ENCODE measurements at regions not wholly inside any gene's neighbourhood (a gene's known extent, or its start where the extent isn't known, plus 50 kb on each side); places are given as distances from the start of the nearest gene placed in this dataset.

- Histone ChIP-seq H3K4me3 (ENCODE audit: low read length) (no peak overlapping the region), H3K9ac (ENCODE audit: low read length) (no peak overlapping the region), H3K27ac (ENCODE audit: low read depth, low read length) (peak overlapping the region; percentile 51), H3K36me3 (ENCODE audit: control insufficient read depth, insufficient read depth, low read length) (no peaks in the 10 kb centered on the region), H3K4me1 (ENCODE audit: control insufficient read depth, insufficient read depth, low read length) (peaks cover 5% of the 10 kb centered on the region), H3K27me3 (ENCODE audit: control insufficient read depth, insufficient read depth, low read length) (no peaks in the 10 kb centered on the region)
Measured at GRCh38 chr6:22880686-22881433, 311.5 kb downstream of the HDGFL1 start.

GRCh38 chr6:22882581-22882980 lies 313.2 kb downstream of the HDGFL1 start:
- H3K4me1 ChIP-seq (ENCODE audit: control insufficient read depth, insufficient read depth, low read length), result peaks cover 5% of the 10 kb centered on the region
- no peak overlapping the region for H3K4me3 ChIP-seq (ENCODE audit: low read length)
- H3K36me3 ChIP-seq (ENCODE audit: control insufficient read depth, insufficient read depth, low read length), result no peaks in the 10 kb centered on the region
- H3K27ac ChIP-seq (ENCODE audit: low read depth, low read length), result no peak overlapping the region
- H3K27me3 ChIP-seq (ENCODE audit: control insufficient read depth, insufficient read depth, low read length), result no peaks in the 10 kb centered on the region
- H3K9ac ChIP-seq (ENCODE audit: low read length), result no peak overlapping the region

DNA sequence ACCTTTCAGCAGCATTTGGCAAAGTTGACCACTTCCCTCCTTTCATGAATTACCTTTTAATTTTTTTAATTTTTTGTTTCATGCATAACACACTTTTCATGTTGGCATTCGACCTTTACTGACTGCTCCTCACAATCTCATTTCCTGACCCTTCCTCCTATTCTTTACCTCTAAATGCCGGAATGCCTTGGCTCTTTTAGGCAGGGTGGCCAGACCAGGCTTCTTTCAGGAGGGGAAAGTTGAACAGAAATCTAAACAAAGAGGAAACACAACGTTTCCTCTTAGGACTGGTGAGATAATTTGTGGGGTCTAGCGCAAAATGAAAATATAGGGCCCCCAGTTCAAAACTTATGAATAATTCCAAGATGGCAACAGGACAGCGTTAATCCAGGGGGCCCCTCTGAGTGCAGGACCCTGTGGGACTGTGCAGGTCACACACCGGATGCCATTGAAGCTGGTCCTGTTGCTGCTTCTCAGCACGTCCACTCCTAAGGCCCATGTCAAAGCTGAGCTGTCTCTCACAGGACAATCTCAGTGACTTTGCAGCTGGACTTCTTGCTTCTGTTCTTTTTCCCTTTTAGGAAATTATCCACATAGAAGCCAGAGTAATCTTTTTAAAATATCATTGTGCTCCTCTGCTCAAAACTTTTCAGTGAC lies 313.8 kb downstream of the HDGFL1 start:
- Histone ChIP-seq H3K27ac (ENCODE audit: low read depth, low read length) (no peak overlapping the region), H3K27me3 (ENCODE audit: control insufficient read depth, insufficient read depth, low read length) (no peaks in the 10 kb centered on the region), H3K4me3 (ENCODE audit: low read length) (no peak overlapping the region), H3K36me3 (ENCODE audit: control insufficient read depth, insufficient read depth, low read length) (no peaks in the 10 kb centered on the region), H3K9ac (ENCODE audit: low read length) (no peak overlapping the region), H3K4me1 (ENCODE audit: control insufficient read depth, insufficient read depth, low read length) (no peaks in the 10 kb centered on the region)

- no peak overlapping the region for H3K9ac ChIP-seq (ENCODE audit: low read length)
- H3K4me3 ChIP-seq (ENCODE audit: low read length), result no peak overlapping the region
- no peak overlapping the region for H3K27ac ChIP-seq (ENCODE audit: low read depth, low read length)
- H3K36me3 ChIP-seq (ENCODE audit: control insufficient read depth, insufficient read depth, low read length), result no peaks in the 10 kb centered on the region
- H3K27me3 ChIP-seq (ENCODE audit: control insufficient read depth, insufficient read depth, low read length), result no peaks in the 10 kb centered on the region
- peaks cover 2% of the 10 kb centered on the region for H3K4me1 ChIP-seq (ENCODE audit: control insufficient read depth, insufficient read depth, low read length)
Measured at GRCh38 chr6:22884456-22884855, 315.1 kb downstream of the HDGFL1 start.

DNA sequence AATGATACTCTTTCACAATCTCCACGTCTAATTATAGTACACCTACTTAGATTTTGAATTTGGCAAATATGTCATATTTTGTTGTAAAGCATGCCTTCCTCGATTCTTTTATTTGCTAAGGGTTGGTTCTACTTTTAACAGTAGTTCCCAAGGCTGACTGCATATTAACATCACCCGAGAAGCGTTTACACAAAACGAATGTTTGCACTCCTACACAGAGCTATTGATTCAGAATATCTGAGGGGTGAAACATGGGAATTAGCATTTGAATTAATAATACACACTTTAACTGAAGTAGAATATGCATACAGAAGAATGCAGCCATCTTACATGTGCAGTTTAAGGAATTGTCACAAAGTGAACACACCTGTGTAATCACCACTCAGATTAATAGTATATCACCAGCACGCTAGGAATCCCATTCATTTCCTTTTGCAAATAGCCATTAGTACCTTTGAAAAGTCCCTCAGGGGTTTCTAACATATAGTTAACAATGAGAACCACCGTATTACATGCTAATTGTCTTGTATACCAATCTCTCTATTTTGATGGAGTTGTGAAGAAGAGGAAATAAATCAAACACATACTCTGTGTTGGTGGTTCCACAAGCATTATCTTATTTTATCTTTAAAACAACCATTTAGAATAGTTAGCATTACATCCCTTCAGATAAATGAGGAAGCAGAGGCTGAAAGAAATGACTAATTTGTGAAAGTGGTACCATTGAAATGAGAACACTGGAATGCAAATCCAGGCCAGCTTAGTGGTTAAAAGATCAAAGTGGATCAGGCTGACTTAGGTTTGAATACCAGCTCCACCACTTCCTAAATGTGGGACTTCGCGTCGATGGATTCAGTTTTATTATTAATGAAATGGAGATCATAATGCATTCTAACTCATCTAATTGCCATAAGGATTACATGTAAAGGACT lies 317.6 kb downstream of the HDGFL1 start:
- no peaks in the 10 kb centered on the region for H3K27me3 ChIP-seq (ENCODE audit: control insufficient read depth, insufficient read depth, low read length)
- H3K9ac ChIP-seq (ENCODE audit: low read length), result no peak overlapping the region
- no peak overlapping the region for H3K4me3 ChIP-seq (ENCODE audit: low read length)
- no peaks in the 10 kb centered on the region for H3K36me3 ChIP-seq (ENCODE audit: control insufficient read depth, insufficient read depth, low read length)
- peaks cover 2% of the 10 kb centered on the region for H3K4me1 ChIP-seq (ENCODE audit: control insufficient read depth, insufficient read depth, low read length)
- no peak overlapping the region for H3K27ac ChIP-seq (ENCODE audit: low read depth, low read length)

DNA sequence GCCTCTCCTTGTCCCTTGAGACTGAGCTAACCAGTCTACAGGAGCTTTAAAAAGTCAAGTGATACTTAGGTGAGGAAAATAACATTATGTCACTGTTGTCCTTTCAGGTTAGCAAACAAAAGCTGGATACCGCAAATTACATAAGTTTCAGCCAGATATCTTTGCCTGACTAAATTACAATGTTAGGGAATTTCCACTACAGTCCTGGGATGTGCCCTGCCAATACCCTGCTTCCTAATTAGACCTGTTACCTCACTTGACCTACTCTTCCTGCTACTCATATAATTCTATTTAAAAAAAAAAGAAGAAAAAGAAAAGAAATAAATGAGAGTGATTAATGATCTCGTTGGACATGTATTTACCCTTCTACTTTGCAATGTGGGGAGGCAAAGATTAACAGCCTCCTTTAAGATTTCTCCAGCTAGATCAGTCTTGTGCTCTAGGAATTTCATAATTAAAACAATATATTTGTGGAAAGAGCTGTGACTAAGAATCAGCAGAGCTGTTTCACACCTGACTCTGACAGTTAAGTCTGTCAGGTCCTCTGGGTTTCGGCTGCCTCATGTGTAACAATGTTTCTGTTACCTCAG lies 318.9 kb downstream of the HDGFL1 start:
- Histone ChIP-seq H3K27me3 (ENCODE audit: control insufficient read depth, insufficient read depth, low read length) (no peaks in the 10 kb centered on the region), H3K27ac (ENCODE audit: low read depth, low read length) (no peak overlapping the region), H3K4me1 (ENCODE audit: control insufficient read depth, insufficient read depth, low read length) (peaks cover 2% of the 10 kb centered on the region), H3K9ac (ENCODE audit: low read length) (no peak overlapping the region), H3K36me3 (ENCODE audit: control insufficient read depth, insufficient read depth, low read length) (no peaks in the 10 kb centered on the region), H3K4me3 (ENCODE audit: low read length) (no peak overlapping the region)

GRCh38 chr6:22891934-22892333 lies 322.6 kb downstream of the HDGFL1 start:
- peak overlapping the region; percentile 56 for H3K27ac ChIP-seq (ENCODE audit: low read depth, low read length)
- no peaks in the 10 kb centered on the region for H3K36me3 ChIP-seq (ENCODE audit: control insufficient read depth, insufficient read depth, low read length)
- no peaks in the 10 kb centered on the region for H3K27me3 ChIP-seq (ENCODE audit: control insufficient read depth, insufficient read depth, low read length)
- no peak overlapping the region for H3K4me3 ChIP-seq (ENCODE audit: low read length)
- no peak overlapping the region for H3K9ac ChIP-seq (ENCODE audit: low read length)
- H3K4me1 ChIP-seq (ENCODE audit: control insufficient read depth, insufficient read depth, low read length), result peaks cover 2% of the 10 kb centered on the region

- no peak overlapping the region for H3K9ac ChIP-seq (ENCODE audit: low read length)
- peak overlapping the region; percentile 56 for H3K27ac ChIP-seq (ENCODE audit: low read depth, low read length)
- H3K4me3 ChIP-seq (ENCODE audit: low read length), result no peak overlapping the region
- H3K4me1 ChIP-seq (ENCODE audit: control insufficient read depth, insufficient read depth, low read length), result peaks cover 2% of the 10 kb centered on the region
- H3K27me3 ChIP-seq (ENCODE audit: control insufficient read depth, insufficient read depth, low read length), result no peaks in the 10 kb centered on the region
- no peaks in the 10 kb centered on the region for H3K36me3 ChIP-seq (ENCODE audit: control insufficient read depth, insufficient read depth, low read length)
Measured at GRCh38 chr6:22892452-22892851, 323.1 kb downstream of the HDGFL1 start.

DNA sequence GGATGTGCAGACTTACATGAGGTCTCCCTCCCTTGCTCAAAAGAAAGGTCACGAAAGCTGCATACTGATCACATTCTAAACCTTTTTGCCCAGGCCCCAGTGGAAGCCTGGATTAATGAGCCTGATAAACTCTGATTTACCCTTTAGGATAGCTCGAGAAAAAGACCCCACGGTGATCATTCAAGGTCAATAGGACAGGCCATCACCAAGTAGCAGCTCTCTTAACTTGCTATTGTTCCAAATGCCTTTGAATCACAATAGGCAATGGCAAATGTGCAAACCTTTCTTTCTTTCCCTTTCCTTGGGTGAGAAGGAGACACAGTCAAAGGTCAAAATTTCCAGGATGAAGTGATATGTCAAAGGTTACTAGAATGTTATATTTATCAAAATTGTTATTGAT lies 327.3 kb downstream of the HDGFL1 start:
- no peaks in the 10 kb centered on the region for H3K4me1 ChIP-seq (ENCODE audit: control insufficient read depth, insufficient read depth, low read length)
- no peak overlapping the region for H3K4me3 ChIP-seq (ENCODE audit: low read length)
- no peak overlapping the region for H3K27ac ChIP-seq (ENCODE audit: low read depth, low read length)
- no peak overlapping the region for H3K9ac ChIP-seq (ENCODE audit: low read length)
- H3K27me3 ChIP-seq (ENCODE audit: control insufficient read depth, insufficient read depth, low read length), result no peaks in the 10 kb centered on the region
- H3K36me3 ChIP-seq (ENCODE audit: control insufficient read depth, insufficient read depth, low read length), result no peaks in the 10 kb centered on the region

DNA sequence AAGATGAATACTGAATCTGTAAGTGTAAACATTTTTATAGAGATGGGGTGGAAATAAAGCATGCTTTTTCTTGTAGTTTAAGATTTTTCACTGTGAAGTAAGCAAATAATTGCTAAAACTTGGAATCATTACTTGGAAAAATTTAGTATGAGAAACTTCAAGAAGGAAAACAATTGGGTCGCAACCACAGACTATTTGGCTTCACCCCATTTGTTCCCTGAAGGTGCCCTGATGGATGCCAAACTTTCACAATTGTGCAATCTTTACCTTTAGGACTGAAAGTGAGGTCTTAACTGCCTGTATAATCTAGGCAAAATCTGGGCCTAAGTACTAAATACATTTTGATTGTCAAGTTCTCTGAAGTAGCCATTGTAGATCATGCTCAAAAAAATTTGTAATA lies 330.1 kb downstream of the HDGFL1 start:
- no peak overlapping the region for H3K9ac ChIP-seq (ENCODE audit: low read length)
- H3K27me3 ChIP-seq (ENCODE audit: control insufficient read depth, insufficient read depth, low read length), result no peaks in the 10 kb centered on the region
- no peaks in the 10 kb centered on the region for H3K36me3 ChIP-seq (ENCODE audit: control insufficient read depth, insufficient read depth, low read length)
- no peaks in the 10 kb centered on the region for H3K4me1 ChIP-seq (ENCODE audit: control insufficient read depth, insufficient read depth, low read length)
- no peak overlapping the region for H3K27ac ChIP-seq (ENCODE audit: low read depth, low read length)
- H3K4me3 ChIP-seq (ENCODE audit: low read length), result no peak overlapping the region

DNA sequence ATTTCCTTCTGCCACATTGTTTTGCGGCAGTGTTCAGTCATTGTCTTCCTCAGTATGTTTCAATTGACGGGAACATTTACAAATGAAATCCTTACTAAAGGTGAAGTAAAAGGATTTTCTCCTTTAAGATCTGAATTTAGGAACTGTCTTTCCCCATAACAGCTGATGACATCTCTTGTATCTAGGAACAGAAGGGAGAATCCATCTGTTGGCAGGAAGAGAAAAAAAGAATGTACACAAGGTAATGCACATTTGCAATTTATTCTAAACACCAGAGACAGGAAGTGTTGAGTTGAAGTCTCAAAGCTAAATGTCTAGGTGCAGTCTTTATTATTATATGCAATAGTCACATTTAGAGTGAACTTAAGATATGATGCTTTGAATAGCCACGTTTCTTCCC lies 334.5 kb downstream of the HDGFL1 start:
- Histone ChIP-seq H3K36me3 (ENCODE audit: control insufficient read depth, insufficient read depth, low read length) (no peaks in the 10 kb centered on the region), H3K4me1 (ENCODE audit: control insufficient read depth, insufficient read depth, low read length) (peaks cover 9% of the 10 kb centered on the region), H3K27me3 (ENCODE audit: control insufficient read depth, insufficient read depth, low read length) (no peaks in the 10 kb centered on the region), H3K4me3 (ENCODE audit: low read length) (no peak overlapping the region), H3K27ac (ENCODE audit: low read depth, low read length) (no peak overlapping the region), H3K9ac (ENCODE audit: low read length) (no peak overlapping the region)

GRCh38 chr6:22904431-22904830 lies 335.1 kb downstream of the HDGFL1 start:
- Histone ChIP-seq H3K9ac (ENCODE audit: low read length) (no peak overlapping the region), H3K36me3 (ENCODE audit: control insufficient read depth, insufficient read depth, low read length) (no peaks in the 10 kb centered on the region), H3K27me3 (ENCODE audit: control insufficient read depth, insufficient read depth, low read length) (no peaks in the 10 kb centered on the region), H3K27ac (ENCODE audit: low read depth, low read length) (no peak overlapping the region), H3K4me1 (ENCODE audit: control insufficient read depth, insufficient read depth, low read length) (peaks cover 9% of the 10 kb centered on the region), H3K4me3 (ENCODE audit: low read length) (no peak overlapping the region)
